ENCODE measurements at regions not wholly inside any gene's neighbourhood (a gene's known extent, or its start where the extent isn't known, plus 50 kb on each side); places are given as distances from the start of the nearest gene placed in this dataset.

- no peak for TF ChIP-seq CTCF (IDR thresholded peaks at IDR 0.05)
- no peak for TF ChIP-seq POLR2A (IDR thresholded peaks at IDR 0.05)
These were observed 78.7 kb upstream of the IFNGR1 start for GRCh38 chr6:137297887-137298286.

Data from thyroid gland (tissue), 4 donors.